GM23338 (cell line): ENCODE measurements at regions not wholly inside any gene's neighbourhood (a gene's known extent, or its start where the extent isn't known, plus 50 kb on each side); places are given as distances from the start of the nearest gene placed in this dataset.

Source experiments
- ATAC-seq: fragments of 200-7000 bp; cut with Tn5 transposase; 3 replicates; pipeline ENCODE4 v1.9.1; 2020
- DNase-seq: peaks from one replicate; pipeline ENCODE4 v3.0.0-alpha.2; 2015; ENCODE audit warnings: low spot score
- H2AFZ ChIP-seq: fragments of 200-600 bp; sonication (generic); 2 replicates; pipeline ENCODE4 v1.8.0; 2016; ENCODE audit warnings: antibody characterized with exemption, mild to moderate bottlenecking, moderate library complexity
- H3F3A ChIP-seq: fragments of 200-600 bp; sonication (generic); replicated peaks from 2 replicates; pipeline ENCODE4 v1.8.0; 2017; ENCODE audit warnings: antibody characterized with exemption, mixed run types, low read depth
- H3K27ac ChIP-seq: fragments of 200-600 bp; sonication (generic); 2 replicates; pipeline ENCODE4 v1.6.1; 2016; ENCODE audit warnings: low read depth
- H3K27me3 ChIP-seq: fragments of 200-600 bp; sonication (generic); 2 replicates; pipeline ENCODE4 v1.8.0; 2016; ENCODE audit warnings: mild to moderate bottlenecking, mixed run types, moderate library complexity; ENCODE audit not compliant: insufficient read depth
- H3K36me3 ChIP-seq: fragments of 200-600 bp; sonication (generic); 2 replicates; pipeline ENCODE4 v1.8.0; 2016; ENCODE audit warnings: mild to moderate bottlenecking; ENCODE audit not compliant: insufficient read depth
- H3K4me1 ChIP-seq: fragments of 200-600 bp; sonication (generic); 2 replicates; pipeline ENCODE4 v1.8.0; 2016; ENCODE audit warnings: mild to moderate bottlenecking, moderate library complexity; ENCODE audit not compliant: insufficient read depth
- H3K4me2 ChIP-seq: fragments of 200-600 bp; sonication (generic); 2 replicates; pipeline ENCODE4 v1.7.1; 2017; ENCODE audit warnings: mixed run types
- H3K4me3 ChIP-seq: fragments of 200-600 bp; sonication (generic); 2 replicates; pipeline ENCODE4 v1.6.1; 2016; ENCODE audit warnings: mixed run types
- H3K79me2 ChIP-seq: fragments of 200-600 bp; sonication (generic); replicated peaks from 2 replicates; pipeline ENCODE4 v1.8.0; 2017; ENCODE audit warnings: mild to moderate bottlenecking; ENCODE audit not compliant: insufficient read depth
- H3K9me2 ChIP-seq: fragments of 200-600 bp; sonication (generic); 2 replicates; pipeline ENCODE4 v1.8.0; 2017; ENCODE audit not compliant: insufficient read depth
- H4K20me1 ChIP-seq: fragments of 200-600 bp; sonication (generic); replicated peaks from 2 replicates; pipeline ENCODE4 v1.8.0; 2017; ENCODE audit warnings: mild to moderate bottlenecking; ENCODE audit not compliant: insufficient read depth
- H3K27ac Mint-ChIP-seq: 2 replicates; pipeline ENCODE4 v1.8.0; 2020; ENCODE audit warnings: inconsistent platforms, mild to moderate bottlenecking, moderate library complexity, mixed read lengths
- H3K27me3 Mint-ChIP-seq: 3 replicates; pipeline ENCODE4 v1.8.0; 2022; ENCODE audit warnings: low read depth, mild to moderate bottlenecking, moderate library complexity, mixed read lengths, inconsistent platforms; ENCODE audit not compliant: insufficient read depth, poor library complexity
- H3K36me3 Mint-ChIP-seq: 3 replicates; pipeline ENCODE4 v1.8.0; 2021; ENCODE audit warnings: low read depth, mild to moderate bottlenecking, inconsistent platforms, moderate library complexity, mixed read lengths
- H3K4me1 Mint-ChIP-seq: 3 replicates; pipeline ENCODE4 v1.8.0; 2020; ENCODE audit warnings: mild to moderate bottlenecking, inconsistent platforms, mixed read lengths
- H3K4me3 Mint-ChIP-seq: 3 replicates; pipeline ENCODE4 v1.8.0; 2021; ENCODE audit warnings: moderate library complexity, mild to moderate bottlenecking, inconsistent platforms, mixed read lengths
- H3K9me3 Mint-ChIP-seq: 3 replicates; pipeline ENCODE4 v1.8.0; 2020; ENCODE audit warnings: moderate library complexity, mild to moderate bottlenecking, inconsistent platforms, mixed read lengths
- CREB1 ChIP-seq: fragments of 250-450 bp; sonication (Bioruptor Pico); IDR thresholded peaks from 2 replicates; pipeline ENCODE4 v1.5.0; 2020; ENCODE audit warnings: low read depth, mild to moderate bottlenecking, moderate library complexity
- ETS1 ChIP-seq: IDR thresholded peaks from 2 replicates; pipeline ENCODE4 v1.6.1; 2016; ENCODE audit warnings: antibody characterized with exemption
- EZH2 ChIP-seq: fragments of 200-600 bp; sonication (generic); IDR thresholded peaks from one replicate; pipeline ENCODE4 v1.8.0; 2017; ENCODE audit warnings: antibody characterized with exemption, mild to moderate bottlenecking, low read depth; ENCODE audit not compliant: unreplicated experiment
- EZH2phosphoT487 ChIP-seq: fragments of 200-600 bp; sonication (generic); IDR thresholded peaks from one replicate; pipeline ENCODE4 v1.8.1; 2018; ENCODE audit warnings: antibody characterized with exemption; ENCODE audit not compliant: unreplicated experiment
- JUNB ChIP-seq: IDR thresholded peaks from one replicate; pipeline ENCODE4 v1.6.1; 2016; ENCODE audit warnings: antibody characterized with exemption; ENCODE audit not compliant: unreplicated experiment
- NANOG ChIP-seq: IDR thresholded peaks from 2 replicates; pipeline ENCODE4 v1.6.1; 2016; ENCODE audit warnings: antibody characterized with exemption, borderline replicate concordance
- STAT1 ChIP-seq: IDR thresholded peaks from one replicate; pipeline ENCODE4 v1.6.1; 2016; ENCODE audit warnings: antibody characterized with exemption; ENCODE audit not compliant: unreplicated experiment
- ZNF114 ChIP-seq: fragments of 250-450 bp; sonication (Bioruptor Pico); IDR thresholded peaks from 2 replicates; pipeline ENCODE4 v1.5.0; 2020; ENCODE audit warnings: mild to moderate bottlenecking, moderate library complexity
- ZNF331 ChIP-seq: fragments of 250-450 bp; sonication (Bioruptor Pico); IDR thresholded peaks from 2 replicates; pipeline ENCODE4 v1.5.0; 2020; ENCODE audit warnings: low read depth, mild to moderate bottlenecking, moderate library complexity
- TF ChIP-seq, protein P1 (sequence below), 2 experiments: fragments of 200-600 bp in 1 of 2; sonication (generic) in 1 of 2; conservative IDR thresholded peaks; 2 replicates each; pipeline versions ENCODE4 v1.5.1 to v1.6.1; 2016 to 2017; ENCODE audit warnings: antibody characterized with exemption in 2 of 2, low read depth in 2 of 2, mild to moderate bottlenecking in 2 of 2, moderate library complexity in 1 of 2
- TF ChIP-seq, protein P2 (sequence below): IDR thresholded peaks from one replicate; pipeline ENCODE4 v1.6.1; 2018; ENCODE audit warnings: antibody characterized with exemption; ENCODE audit not compliant: unreplicated experiment
- TF ChIP-seq, protein P3 (sequence below): fragments of 250-450 bp; sonication (Bioruptor Pico); IDR thresholded peaks from 2 replicates; pipeline ENCODE4 v1.5.0; 2020; ENCODE audit warnings: mild to moderate bottlenecking, moderate library complexity

DNA sequence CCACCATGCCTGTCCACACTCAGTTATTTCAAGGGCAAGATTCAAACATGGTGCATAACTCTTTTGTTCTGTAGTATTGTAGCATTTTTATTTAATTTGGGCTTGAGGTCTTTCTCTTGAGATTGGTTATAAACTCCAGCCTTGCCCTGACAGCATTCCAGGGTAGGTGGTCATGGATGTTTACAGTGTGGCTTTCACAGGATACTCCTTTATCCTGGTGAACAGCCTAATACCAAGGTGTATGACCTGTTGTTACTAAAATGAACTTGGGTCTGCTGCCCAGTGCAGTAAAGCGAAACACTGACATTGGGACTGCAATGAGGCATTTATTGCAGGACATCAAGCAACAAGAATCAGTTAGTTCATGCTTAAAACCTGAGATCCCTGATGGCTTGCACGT lies 434.8 kb downstream of the ANKRD50 start:
- H3K4me2 ChIP-seq: no peak overlapping the region
- H3K9me2 ChIP-seq: no peaks in the 10 kb centered on the region; the same call in 1 of the 2 replicates
- no peak overlapping the region for H3K4me3 ChIP-seq
- TF ChIP-seq, protein P1, sequence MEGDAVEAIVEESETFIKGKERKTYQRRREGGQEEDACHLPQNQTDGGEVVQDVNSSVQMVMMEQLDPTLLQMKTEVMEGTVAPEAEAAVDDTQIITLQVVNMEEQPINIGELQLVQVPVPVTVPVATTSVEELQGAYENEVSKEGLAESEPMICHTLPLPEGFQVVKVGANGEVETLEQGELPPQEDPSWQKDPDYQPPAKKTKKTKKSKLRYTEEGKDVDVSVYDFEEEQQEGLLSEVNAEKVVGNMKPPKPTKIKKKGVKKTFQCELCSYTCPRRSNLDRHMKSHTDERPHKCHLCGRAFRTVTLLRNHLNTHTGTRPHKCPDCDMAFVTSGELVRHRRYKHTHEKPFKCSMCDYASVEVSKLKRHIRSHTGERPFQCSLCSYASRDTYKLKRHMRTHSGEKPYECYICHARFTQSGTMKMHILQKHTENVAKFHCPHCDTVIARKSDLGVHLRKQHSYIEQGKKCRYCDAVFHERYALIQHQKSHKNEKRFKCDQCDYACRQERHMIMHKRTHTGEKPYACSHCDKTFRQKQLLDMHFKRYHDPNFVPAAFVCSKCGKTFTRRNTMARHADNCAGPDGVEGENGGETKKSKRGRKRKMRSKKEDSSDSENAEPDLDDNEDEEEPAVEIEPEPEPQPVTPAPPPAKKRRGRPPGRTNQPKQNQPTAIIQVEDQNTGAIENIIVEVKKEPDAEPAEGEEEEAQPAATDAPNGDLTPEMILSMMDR (conservative IDR thresholded peaks at IDR 0.05; ENCODE audit: low read depth in 2 of 2): no peak
- TF ChIP-seq STAT1 (no peak), ETS1 (no peak), ZNF114 (CRISPR knock-in tag) (no peak), EZH2phosphoT487 (no peak), CREB1 (CRISPR knock-in tag) (no peak), EZH2 (no peak), NANOG (no peak), JUNB (no peak), ZNF331 (CRISPR knock-in tag) (no peak)
- TF ChIP-seq, protein P2, sequence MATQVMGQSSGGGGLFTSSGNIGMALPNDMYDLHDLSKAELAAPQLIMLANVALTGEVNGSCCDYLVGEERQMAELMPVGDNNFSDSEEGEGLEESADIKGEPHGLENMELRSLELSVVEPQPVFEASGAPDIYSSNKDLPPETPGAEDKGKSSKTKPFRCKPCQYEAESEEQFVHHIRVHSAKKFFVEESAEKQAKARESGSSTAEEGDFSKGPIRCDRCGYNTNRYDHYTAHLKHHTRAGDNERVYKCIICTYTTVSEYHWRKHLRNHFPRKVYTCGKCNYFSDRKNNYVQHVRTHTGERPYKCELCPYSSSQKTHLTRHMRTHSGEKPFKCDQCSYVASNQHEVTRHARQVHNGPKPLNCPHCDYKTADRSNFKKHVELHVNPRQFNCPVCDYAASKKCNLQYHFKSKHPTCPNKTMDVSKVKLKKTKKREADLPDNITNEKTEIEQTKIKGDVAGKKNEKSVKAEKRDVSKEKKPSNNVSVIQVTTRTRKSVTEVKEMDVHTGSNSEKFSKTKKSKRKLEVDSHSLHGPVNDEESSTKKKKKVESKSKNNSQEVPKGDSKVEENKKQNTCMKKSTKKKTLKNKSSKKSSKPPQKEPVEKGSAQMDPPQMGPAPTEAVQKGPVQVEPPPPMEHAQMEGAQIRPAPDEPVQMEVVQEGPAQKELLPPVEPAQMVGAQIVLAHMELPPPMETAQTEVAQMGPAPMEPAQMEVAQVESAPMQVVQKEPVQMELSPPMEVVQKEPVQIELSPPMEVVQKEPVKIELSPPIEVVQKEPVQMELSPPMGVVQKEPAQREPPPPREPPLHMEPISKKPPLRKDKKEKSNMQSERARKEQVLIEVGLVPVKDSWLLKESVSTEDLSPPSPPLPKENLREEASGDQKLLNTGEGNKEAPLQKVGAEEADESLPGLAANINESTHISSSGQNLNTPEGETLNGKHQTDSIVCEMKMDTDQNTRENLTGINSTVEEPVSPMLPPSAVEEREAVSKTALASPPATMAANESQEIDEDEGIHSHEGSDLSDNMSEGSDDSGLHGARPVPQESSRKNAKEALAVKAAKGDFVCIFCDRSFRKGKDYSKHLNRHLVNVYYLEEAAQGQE: no peak
- TF ChIP-seq, protein P3, sequence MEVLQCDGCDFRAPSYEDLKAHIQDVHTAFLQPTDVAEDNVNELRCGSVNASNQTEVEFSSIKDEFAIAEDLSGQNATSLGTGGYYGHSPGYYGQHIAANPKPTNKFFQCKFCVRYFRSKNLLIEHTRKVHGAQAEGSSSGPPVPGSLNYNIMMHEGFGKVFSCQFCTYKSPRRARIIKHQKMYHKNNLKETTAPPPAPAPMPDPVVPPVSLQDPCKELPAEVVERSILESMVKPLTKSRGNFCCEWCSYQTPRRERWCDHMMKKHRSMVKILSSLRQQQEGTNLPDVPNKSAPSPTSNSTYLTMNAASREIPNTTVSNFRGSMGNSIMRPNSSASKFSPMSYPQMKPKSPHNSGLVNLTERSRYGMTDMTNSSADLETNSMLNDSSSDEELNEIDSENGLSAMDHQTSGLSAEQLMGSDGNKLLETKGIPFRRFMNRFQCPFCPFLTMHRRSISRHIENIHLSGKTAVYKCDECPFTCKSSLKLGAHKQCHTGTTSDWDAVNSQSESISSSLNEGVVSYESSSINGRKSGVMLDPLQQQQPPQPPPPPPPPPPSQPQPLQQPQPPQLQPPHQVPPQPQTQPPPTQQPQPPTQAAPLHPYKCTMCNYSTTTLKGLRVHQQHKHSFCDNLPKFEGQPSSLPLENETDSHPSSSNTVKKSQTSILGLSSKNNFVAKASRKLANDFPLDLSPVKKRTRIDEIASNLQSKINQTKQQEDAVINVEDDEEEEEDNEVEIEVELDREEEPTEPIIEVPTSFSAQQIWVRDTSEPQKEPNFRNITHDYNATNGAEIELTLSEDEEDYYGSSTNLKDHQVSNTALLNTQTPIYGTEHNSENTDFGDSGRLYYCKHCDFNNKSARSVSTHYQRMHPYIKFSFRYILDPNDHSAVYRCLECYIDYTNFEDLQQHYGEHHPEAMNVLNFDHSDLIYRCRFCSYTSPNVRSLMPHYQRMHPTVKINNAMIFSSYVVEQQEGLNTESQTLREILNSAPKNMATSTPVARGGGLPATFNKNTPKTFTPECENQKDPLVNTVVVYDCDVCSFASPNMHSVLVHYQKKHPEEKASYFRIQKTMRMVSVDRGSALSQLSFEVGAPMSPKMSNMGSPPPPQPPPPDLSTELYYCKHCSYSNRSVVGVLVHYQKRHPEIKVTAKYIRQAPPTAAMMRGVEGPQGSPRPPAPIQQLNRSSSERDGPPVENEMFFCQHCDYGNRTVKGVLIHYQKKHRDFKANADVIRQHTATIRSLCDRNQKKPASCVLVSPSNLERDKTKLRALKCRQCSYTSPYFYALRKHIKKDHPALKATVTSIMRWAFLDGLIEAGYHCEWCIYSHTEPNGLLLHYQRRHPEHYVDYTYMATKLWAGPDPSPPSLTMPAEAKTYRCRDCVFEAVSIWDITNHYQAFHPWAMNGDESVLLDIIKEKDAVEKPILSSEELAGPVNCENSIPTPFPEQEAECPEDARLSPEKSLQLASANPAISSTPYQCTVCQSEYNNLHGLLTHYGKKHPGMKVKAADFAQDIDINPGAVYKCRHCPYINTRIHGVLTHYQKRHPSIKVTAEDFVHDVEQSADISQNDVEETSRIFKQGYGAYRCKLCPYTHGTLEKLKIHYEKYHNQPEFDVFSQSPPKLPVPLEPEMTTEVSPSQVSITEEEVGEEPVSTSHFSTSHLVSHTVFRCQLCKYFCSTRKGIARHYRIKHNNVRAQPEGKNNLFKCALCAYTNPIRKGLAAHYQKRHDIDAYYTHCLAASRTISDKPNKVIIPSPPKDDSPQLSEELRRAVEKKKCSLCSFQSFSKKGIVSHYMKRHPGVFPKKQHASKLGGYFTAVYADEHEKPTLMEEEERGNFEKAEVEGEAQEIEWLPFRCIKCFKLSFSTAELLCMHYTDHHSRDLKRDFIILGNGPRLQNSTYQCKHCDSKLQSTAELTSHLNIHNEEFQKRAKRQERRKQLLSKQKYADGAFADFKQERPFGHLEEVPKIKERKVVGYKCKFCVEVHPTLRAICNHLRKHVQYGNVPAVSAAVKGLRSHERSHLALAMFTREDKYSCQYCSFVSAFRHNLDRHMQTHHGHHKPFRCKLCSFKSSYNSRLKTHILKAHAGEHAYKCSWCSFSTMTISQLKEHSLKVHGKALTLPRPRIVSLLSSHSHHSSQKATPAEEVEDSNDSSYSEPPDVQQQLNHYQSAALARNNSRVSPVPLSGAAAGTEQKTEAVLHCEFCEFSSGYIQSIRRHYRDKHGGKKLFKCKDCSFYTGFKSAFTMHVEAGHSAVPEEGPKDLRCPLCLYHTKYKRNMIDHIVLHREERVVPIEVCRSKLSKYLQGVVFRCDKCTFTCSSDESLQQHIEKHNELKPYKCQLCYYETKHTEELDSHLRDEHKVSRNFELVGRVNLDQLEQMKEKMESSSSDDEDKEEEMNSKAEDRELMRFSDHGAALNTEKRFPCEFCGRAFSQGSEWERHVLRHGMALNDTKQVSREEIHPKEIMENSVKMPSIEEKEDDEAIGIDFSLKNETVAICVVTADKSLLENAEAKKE (CRISPR knock-in tag): no peak
- H3K27me3 ChIP-seq: no peaks in the 10 kb centered on the region
- H3K79me2 ChIP-seq: no peaks in the 10 kb centered on the region
- H3K27ac ChIP-seq: no peak overlapping the region
- Mint-ChIP-seq H3K4me3 (no peak overlapping the region), H3K27me3 (no peaks in the 10 kb centered on the region), H3K4me1 (no peaks in the 10 kb centered on the region), H3K36me3 (no peaks in the 10 kb centered on the region), H3K9me3 (no peaks in the 10 kb centered on the region), H3K27ac (no peak overlapping the region)
- no peaks in the 10 kb centered on the region for H3K4me1 ChIP-seq
- DNase-seq (no peak), ATAC-seq (no peak)
- no peaks in the 10 kb centered on the region for H3F3A ChIP-seq
- no peak overlapping the region for H2AFZ ChIP-seq
- H4K20me1 ChIP-seq: no peaks in the 10 kb centered on the region
- H3K36me3 ChIP-seq: no peaks in the 10 kb centered on the region
